PC-3 (cell line): ENCODE measurements at regions not wholly inside any gene's neighbourhood (a gene's known extent, or its start where the extent isn't known, plus 50 kb on each side); places are given as distances from the start of the nearest gene placed in this dataset.
"Not testable (repeated sequence)": the region's sequence is repeated elsewhere in the genome, so short reads cannot be mapped to it uniquely, and the experiment has no call there.

ENCODE experiments used
- EZH2 ChIP-seq: fragments of 300-600 bp; sonication (generic); IDR thresholded peaks from one replicate; pipeline ENCODE4 v1.6.1; 2017; ENCODE audit warnings: antibody characterized with exemption, mild to moderate bottlenecking, low read length; ENCODE audit not compliant: unreplicated experiment
- EZH2phosphoT487 ChIP-seq: fragments of 300-600 bp; sonication (generic); IDR thresholded peaks from 2 replicates; pipeline ENCODE4 v1.6.1; 2018; ENCODE audit warnings: mild to moderate bottlenecking, antibody characterized with exemption, low read length, borderline replicate concordance
- TF ChIP-seq, protein P1 (sequence below): fragments of 300-600 bp; sonication (generic); conservative IDR thresholded peaks from 2 replicates; pipeline ENCODE4 v1.5.1; 2017; ENCODE audit warnings: antibody characterized with exemption, low read depth, mild to moderate bottlenecking, low read length

DNA sequence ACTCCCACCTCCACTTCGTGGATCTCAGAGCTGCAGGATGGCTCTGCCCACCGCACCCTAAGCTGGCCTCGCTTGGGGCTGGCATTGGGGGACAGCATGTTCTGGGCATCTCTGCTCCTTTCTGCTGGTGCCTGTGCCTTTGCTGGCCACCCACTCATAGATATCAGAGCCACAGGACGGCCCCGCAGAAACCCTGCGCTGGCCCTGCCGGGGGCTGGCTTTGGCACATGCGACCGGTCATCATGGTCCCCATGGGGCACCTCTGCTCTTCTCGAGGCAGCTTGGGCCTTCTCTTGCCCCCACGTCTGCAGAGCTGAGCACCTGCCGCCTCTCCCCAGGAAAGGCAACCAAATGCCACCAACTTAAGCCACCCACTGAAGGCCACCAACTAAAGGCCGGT, 895.7 kb upstream of the DEFB115 start:
- not testable (repeated sequence) for TF ChIP-seq EZH2, EZH2phosphoT487
- TF ChIP-seq, protein P1, sequence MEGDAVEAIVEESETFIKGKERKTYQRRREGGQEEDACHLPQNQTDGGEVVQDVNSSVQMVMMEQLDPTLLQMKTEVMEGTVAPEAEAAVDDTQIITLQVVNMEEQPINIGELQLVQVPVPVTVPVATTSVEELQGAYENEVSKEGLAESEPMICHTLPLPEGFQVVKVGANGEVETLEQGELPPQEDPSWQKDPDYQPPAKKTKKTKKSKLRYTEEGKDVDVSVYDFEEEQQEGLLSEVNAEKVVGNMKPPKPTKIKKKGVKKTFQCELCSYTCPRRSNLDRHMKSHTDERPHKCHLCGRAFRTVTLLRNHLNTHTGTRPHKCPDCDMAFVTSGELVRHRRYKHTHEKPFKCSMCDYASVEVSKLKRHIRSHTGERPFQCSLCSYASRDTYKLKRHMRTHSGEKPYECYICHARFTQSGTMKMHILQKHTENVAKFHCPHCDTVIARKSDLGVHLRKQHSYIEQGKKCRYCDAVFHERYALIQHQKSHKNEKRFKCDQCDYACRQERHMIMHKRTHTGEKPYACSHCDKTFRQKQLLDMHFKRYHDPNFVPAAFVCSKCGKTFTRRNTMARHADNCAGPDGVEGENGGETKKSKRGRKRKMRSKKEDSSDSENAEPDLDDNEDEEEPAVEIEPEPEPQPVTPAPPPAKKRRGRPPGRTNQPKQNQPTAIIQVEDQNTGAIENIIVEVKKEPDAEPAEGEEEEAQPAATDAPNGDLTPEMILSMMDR: not testable (repeated sequence)
